Common myeloid progenitor, CD34-positive (primary cell): ENCODE measurements at regions not wholly inside any gene's neighbourhood (a gene's known extent, or its start where the extent isn't known, plus 50 kb on each side); places are given as distances from the start of the nearest gene placed in this dataset.

ENCODE experiments used
- CTCF ChIA-PET: fragments of 350-600 bp; sonication (Branson Sonifier 250); formaldehyde crosslinking; loops from one replicate; lab custom pipeline; 2021; ENCODE audit warnings: antibody characterized with exemption; lab: Charles Lee
- POLR2A ChIA-PET: fragments of 350-600 bp; sonication (Branson Sonifier 250); formaldehyde crosslinking; loops from one replicate; lab custom pipeline; 2021; ENCODE audit warnings: antibody characterized with exemption; lab: Charles Lee
- DNase-seq, 3 donors: peaks; one replicate each; pipeline versions ENCODE4 v3.0.0 to v3.0.0-alpha.2; 2013
- H3K27ac ChIP-seq, 2 experiments: 1 replicate in 1 of 2; 2 replicates in 1 of 2; pipeline ENCODE4 v1.7.0; 2013; ENCODE audit warnings: inconsistent platforms in 2 of 2, low read length in 2 of 2, mild to moderate bottlenecking in 2 of 2, low read depth in 1 of 2, moderate library complexity in 1 of 2; ENCODE audit not compliant: severe bottlenecking in 2 of 2, insufficient read depth in 1 of 2, poor library complexity in 1 of 2
- H3K27me3 ChIP-seq, 5 experiments: replicated peaks in 2 of 5; 1 replicate in 3 of 5; 2 replicates in 2 of 5; pipeline versions ENCODE4 v1.6.1 to v1.7.0; 2013; ENCODE audit warnings: low read length in 4 of 5, mild to moderate bottlenecking in 2 of 5, moderate library complexity in 2 of 5, inconsistent platforms in 1 of 5; ENCODE audit not compliant: insufficient read depth in 5 of 5, control insufficient read depth in 4 of 5
- H3K36me3 ChIP-seq, 4 experiments: 1 replicate in 2 of 4; 2 replicates in 2 of 4; pipeline versions ENCODE4 v1.6.1 to v1.7.0; 2013; ENCODE audit warnings: low read length in 3 of 4, control low read depth in 1 of 4, mild to moderate bottlenecking in 1 of 4; ENCODE audit not compliant: control insufficient read depth in 4 of 4, insufficient read depth in 4 of 4
- H3K4me1 ChIP-seq, 4 experiments: 1 replicate in 3 of 4; 2 replicates in 1 of 4; pipeline versions ENCODE4 v1.6.1 to v1.7.1; 2013; ENCODE audit warnings: low read length in 3 of 4, mild to moderate bottlenecking in 3 of 4, control low read depth in 1 of 4, inconsistent platforms in 1 of 4, moderate library complexity in 1 of 4; ENCODE audit not compliant: control insufficient read depth in 4 of 4, insufficient read depth in 4 of 4; ENCODE audit errors: control extremely low read depth in 1 of 4
- H3K4me3 ChIP-seq, 7 experiments: 1 replicate in 4 of 7; 2 replicates in 3 of 7; pipeline versions ENCODE4 v1.5.1 to v1.7.0; 2013; ENCODE audit warnings: mild to moderate bottlenecking in 7 of 7, low read length in 6 of 7, moderate library complexity in 6 of 7, inconsistent platforms in 2 of 7, low read depth in 2 of 7, control low read depth in 1 of 7; ENCODE audit not compliant: insufficient read depth in 4 of 7, control insufficient read depth in 1 of 7; ENCODE audit errors: extremely low read depth in 1 of 7
- H3K9me3 ChIP-seq, 5 experiments: 1 replicate in 4 of 5; 2 replicates in 1 of 5; pipeline versions ENCODE4 v1.6.1 to v1.7.1; 2013; ENCODE audit warnings: low read length in 4 of 5, mild to moderate bottlenecking in 2 of 5, inconsistent platforms in 1 of 5, low read depth in 1 of 5, moderate library complexity in 1 of 5; ENCODE audit not compliant: control insufficient read depth in 4 of 5, insufficient read depth in 2 of 5; ENCODE audit errors: control extremely low read depth in 1 of 5
- WGBS: methylation state at CpG from one replicate; pipeline ENCODE4 v1.1.5; 2013; ENCODE audit not compliant: insufficient coverage; 5-methylcytosine and 5-hydroxymethylcytosine counted together

DNA sequence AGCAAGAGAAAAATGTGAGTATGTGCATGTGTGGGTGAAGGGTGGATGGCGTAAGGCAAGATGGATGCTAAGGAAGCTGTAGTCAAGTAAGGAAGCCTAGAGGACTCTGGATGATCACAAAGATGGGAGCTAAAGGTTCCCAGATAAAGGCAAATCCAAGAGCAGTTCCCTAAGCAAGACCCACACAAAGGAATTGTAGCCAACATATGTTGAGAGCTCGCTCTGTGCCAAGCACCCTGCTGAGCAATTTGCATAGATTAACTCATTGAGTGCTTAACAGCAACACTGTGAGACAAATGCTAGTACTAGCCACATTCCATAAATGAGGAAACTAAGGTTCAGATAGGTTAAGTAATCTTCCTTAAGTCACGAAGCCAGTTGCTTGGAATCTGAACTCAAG, 132.6 kb downstream of the C1D start:
- DNase-seq = no peak
- ChIA-PET CTCF (no interaction called here), POLR2A (no interaction called here)
- no peak overlapping the region for H3K27ac ChIP-seq
- H3K27me3 ChIP-seq = peaks cover 0 to 5% (median 0%) of the 10 kb centered on the region in 5 experiments
- 93% methylated on average over 3 of the region's 3 CpGs for WGBS
- H3K9me3 ChIP-seq = peaks cover 0 to 3% (median 0%) of the 10 kb centered on the region in 5 experiments
- H3K4me3 ChIP-seq = no peak overlapping the region
- H3K4me1 ChIP-seq = no peaks in the 10 kb centered on the region
- H3K36me3 ChIP-seq = no peaks in the 10 kb centered on the region

DNA sequence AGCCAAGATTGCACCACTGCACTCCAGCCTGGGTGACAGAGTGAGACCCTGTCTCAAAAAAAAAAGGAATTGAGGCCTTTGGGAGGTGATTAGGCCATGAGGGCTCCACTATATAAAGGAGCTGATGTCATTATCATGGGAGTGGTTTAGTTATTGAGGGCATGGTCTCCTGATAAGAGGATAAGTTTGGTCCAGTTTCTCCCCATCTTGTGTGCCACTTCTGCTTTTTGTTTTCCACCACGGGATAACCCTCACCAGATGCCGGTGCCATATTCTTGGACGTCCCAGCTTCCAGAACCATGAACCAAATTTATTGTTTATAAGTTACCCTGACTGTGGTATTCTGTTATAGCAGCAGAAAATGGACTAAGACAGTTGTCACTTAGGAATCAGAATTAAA, 125.8 kb downstream of the C1D start:
- Histone ChIP-seq H3K27me3 (peaks cover 0 to 2% (median 0%) of the 10 kb centered on the region in 5 experiments), H3K9me3 (peaks cover 0 to 3% (median 0%) of the 10 kb centered on the region in 5 experiments), H3K27ac (no peak overlapping the region), H3K36me3 (no peaks in the 10 kb centered on the region), H3K4me3 (no peak overlapping the region), H3K4me1 (no peaks in the 10 kb centered on the region)
- POLR2A ChIA-PET = no interaction called here
- CTCF ChIA-PET = no interaction called here
- WGBS = no CpG with 5 or more reads among the region's 3 CpGs
- no peak for DNase-seq

- Histone ChIP-seq H3K36me3 (no peaks in the 10 kb centered on the region), H3K4me3 (no peak overlapping the region), H3K27ac (no peak overlapping the region), H3K4me1 (no peaks in the 10 kb centered on the region), H3K27me3 (no peaks in the 10 kb centered on the region), H3K9me3 (peaks cover 0 to 2% (median 0%) of the 10 kb centered on the region in 5 experiments)
- CTCF ChIA-PET = no interaction called here
- WGBS = 100% methylated on average over 1 of the region's 2 CpGs
- POLR2A ChIA-PET = no interaction called here
- no peak for DNase-seq
These were observed 124.8 kb downstream of the C1D start for GRCh38 chr2:67938053-67938452.

GRCh38 chr2:67945056-67945455, 117.7 kb downstream of the C1D start:
- no peak overlapping the region for H3K4me3 ChIP-seq
- no peaks in the 10 kb centered on the region for H3K27me3 ChIP-seq
- CTCF ChIA-PET = no interaction called here
- peaks cover 0 to 3% (median 0%) of the 10 kb centered on the region in 5 experiments for H3K9me3 ChIP-seq
- POLR2A ChIA-PET = no interaction called here
- WGBS = 100% methylated on average over 2 of the region's 4 CpGs
- no peak overlapping the region for H3K27ac ChIP-seq
- H3K36me3 ChIP-seq = no peaks in the 10 kb centered on the region
- H3K4me1 ChIP-seq = no peaks in the 10 kb centered on the region
- DNase-seq = no peak

GRCh38 chr2:67945940-67946339, 116.9 kb downstream of the C1D start:
- 97% methylated on average over 4 of the region's 4 CpGs for WGBS
- H3K9me3 ChIP-seq = peaks cover 0 to 3% (median 0%) of the 10 kb centered on the region in 5 experiments
- DNase-seq = no peak
- H3K4me3 ChIP-seq = no peak overlapping the region
- ChIA-PET POLR2A (no interaction called here), CTCF (no interaction called here)
- no peak overlapping the region for H3K27ac ChIP-seq
- H3K27me3 ChIP-seq = no peaks in the 10 kb centered on the region
- H3K4me1 ChIP-seq = no peaks in the 10 kb centered on the region
- no peaks in the 10 kb centered on the region for H3K36me3 ChIP-seq

GRCh38 chr2:67948057-67948456, 114.7 kb downstream of the C1D start:
- Histone ChIP-seq H3K4me1 (no peaks in the 10 kb centered on the region), H3K36me3 (no peaks in the 10 kb centered on the region), H3K9me3 (peaks cover 0 to under 1% (median 0%) of the 10 kb centered on the region in 5 experiments), H3K4me3 (no peak overlapping the region), H3K27ac (no peak overlapping the region), H3K27me3 (no peaks in the 10 kb centered on the region)
- ChIA-PET CTCF (no interaction called here), POLR2A (no interaction called here)
- DNase-seq = no peak

DNA sequence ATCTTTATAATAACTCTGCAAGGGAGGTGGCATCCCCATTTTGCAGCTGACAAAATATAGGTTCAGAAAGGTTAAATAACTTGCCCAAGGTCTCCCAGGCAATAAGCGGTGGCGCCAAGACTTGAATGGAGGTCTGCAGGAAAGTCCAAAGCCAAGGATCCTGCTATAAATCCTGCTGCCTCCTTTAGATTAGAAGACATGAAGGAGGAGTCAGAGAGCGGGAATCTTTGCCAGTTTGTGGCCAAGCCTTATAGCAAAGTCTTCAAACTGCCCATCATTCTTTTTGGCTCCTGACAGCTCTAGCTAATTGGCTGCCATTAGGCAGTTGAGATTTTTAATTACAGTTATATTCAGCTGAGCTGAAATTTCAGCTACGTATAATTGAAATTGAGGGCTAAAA, 114.3 kb downstream of the C1D start:
- Histone ChIP-seq H3K4me1 (no peaks in the 10 kb centered on the region), H3K36me3 (no peaks in the 10 kb centered on the region), H3K27ac (no peak overlapping the region), H3K9me3 (no peaks in the 10 kb centered on the region), H3K27me3 (peaks cover 0 to 1% (median 0%) of the 10 kb centered on the region in 5 experiments), H3K4me3 (no peak overlapping the region)
- ChIA-PET CTCF (no interaction called here), POLR2A (no interaction called here)
- DNase-seq = no peak
- WGBS = 97% methylated on average over 3 of the region's 4 CpGs
